ENCODE measurements at regions not wholly inside any gene's neighbourhood (a gene's known extent, or its start where the extent isn't known, plus 50 kb on each side); places are given as distances from the start of the nearest gene placed in this dataset.

DNA sequence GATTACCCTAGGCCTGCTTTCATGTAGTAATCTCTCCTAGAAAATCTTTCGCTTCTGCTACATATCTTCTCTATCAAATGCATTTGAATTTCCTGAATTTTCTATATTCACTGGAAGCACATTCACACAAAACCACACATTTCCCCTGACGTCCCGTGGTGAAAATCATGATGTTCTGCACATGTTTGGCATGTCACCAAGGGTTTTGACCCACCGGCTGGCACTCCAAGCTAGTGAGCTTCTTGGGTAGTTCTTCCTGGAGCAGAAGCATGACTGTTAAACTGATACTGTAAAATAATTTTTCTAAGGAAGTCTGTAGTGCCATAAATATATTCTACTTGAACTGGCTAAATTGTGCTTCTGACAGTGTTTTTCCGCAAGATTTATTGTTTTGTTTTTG is 510.1 kb upstream of the SLC8A1 start:
- Histone ChIP-seq H3K27me3 (no peaks in the 10 kb centered on the region), H3K36me3 (no peaks in the 10 kb centered on the region), H3K9me3 (no peaks in the 10 kb centered on the region), H3K27ac (no peak overlapping the region), H3K4me1 (no peaks in the 10 kb centered on the region), H3K4me3 (no peak overlapping the region)
- TF ChIP-seq, protein P1, sequence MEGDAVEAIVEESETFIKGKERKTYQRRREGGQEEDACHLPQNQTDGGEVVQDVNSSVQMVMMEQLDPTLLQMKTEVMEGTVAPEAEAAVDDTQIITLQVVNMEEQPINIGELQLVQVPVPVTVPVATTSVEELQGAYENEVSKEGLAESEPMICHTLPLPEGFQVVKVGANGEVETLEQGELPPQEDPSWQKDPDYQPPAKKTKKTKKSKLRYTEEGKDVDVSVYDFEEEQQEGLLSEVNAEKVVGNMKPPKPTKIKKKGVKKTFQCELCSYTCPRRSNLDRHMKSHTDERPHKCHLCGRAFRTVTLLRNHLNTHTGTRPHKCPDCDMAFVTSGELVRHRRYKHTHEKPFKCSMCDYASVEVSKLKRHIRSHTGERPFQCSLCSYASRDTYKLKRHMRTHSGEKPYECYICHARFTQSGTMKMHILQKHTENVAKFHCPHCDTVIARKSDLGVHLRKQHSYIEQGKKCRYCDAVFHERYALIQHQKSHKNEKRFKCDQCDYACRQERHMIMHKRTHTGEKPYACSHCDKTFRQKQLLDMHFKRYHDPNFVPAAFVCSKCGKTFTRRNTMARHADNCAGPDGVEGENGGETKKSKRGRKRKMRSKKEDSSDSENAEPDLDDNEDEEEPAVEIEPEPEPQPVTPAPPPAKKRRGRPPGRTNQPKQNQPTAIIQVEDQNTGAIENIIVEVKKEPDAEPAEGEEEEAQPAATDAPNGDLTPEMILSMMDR (IDR thresholded peaks at IDR 0.05) = no peak
- intact Hi-C loops (cut with DNase I) = no loop called here
- no peak for DNase-seq (ENCODE audit: low spot score in 2 of 2)

DNA sequence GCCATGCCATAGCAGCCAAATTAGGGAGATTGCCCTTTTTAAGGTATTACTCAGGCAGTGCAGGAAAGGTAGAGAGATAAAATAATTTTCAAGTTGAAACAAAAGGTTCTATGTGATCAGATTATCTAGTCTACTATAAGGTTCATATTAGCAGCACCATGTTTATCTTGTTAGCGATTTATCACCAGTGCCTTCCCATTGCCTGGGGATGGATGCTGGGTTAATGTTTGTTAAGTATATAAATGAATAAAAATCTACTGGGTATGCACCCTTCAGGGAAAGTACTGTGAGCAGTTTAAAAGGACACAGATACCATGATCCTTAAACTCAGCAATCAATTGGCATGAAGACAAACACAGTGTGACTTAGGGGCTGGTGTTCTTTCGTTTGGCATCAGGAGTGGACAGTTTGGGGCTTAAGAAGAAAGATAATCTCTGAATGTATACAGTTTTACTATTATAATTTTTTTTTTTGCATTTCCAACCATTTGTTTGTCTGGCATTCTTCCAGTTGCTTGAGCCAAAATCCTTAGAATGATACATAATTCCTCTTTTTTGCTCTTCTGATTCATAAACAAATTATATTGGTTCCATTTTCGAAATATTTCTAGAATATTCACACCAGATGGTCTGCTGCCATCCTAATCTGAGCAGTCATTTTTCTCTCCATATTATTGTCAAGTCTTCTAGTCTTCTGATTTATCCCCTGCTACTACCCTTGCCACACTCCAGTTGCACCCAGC is 512.8 kb upstream of the SLC8A1 start:
- intact Hi-C loops (cut with DNase I) = no loop called here
- no peaks in the 10 kb centered on the region for H3K36me3 ChIP-seq
- DNase-seq (ENCODE audit: low spot score in 2 of 2) = no peak
- no peak overlapping the region for H3K27ac ChIP-seq
- H3K4me3 ChIP-seq = no peak overlapping the region
- no peaks in the 10 kb centered on the region for H3K4me1 ChIP-seq
- TF ChIP-seq, protein P1 (IDR thresholded peaks at IDR 0.05) = no peak
- no peaks in the 10 kb centered on the region for H3K27me3 ChIP-seq
- H3K9me3 ChIP-seq = no peaks in the 10 kb centered on the region

DNA sequence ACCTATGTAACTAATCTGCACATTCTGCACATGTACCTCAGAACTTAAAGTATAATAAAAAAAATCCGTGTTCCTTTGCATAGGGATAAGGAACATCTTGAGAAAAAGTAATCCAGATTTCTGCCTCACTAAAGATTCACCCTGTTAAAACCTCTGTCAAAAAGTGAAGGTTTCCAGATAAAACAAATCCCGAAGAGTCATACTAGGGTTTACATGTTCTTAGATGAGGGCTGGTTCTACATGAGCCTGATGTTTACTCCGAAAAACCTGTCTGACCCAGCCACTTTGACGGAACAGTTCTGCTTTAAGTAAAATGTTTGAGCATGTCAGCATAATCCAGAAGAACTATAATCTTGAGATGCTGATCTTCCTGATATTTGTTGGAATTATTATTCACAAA is 515.6 kb upstream of the SLC8A1 start:
- no peaks in the 10 kb centered on the region for H3K36me3 ChIP-seq
- TF ChIP-seq, protein P1 (IDR thresholded peaks at IDR 0.05) = no peak

DNA sequence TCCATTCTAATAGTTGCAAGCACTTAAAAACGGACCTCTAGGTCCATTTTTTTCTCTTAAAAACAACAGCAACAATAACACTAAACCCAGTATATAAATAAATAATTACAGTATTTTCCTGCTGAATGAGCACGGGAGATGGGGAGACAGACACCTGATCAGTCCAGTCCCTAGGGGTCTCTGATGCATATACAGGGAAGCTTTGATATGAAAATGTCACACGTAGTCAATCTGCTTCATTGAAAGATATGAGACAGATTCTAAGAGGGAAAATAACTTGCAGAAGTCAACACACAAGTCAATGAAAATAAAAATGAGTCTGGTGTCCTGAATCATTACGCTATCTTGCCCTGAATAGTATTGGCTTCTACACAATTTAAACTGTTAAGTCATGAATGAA is 523.3 kb upstream of the SLC8A1 start:
- intact Hi-C loops (cut with DNase I) = no loop called here
- no peak for DNase-seq (ENCODE audit: low spot score in 2 of 2)
- Histone ChIP-seq H3K4me1 (no peaks in the 10 kb centered on the region), H3K4me3 (no peak overlapping the region), H3K27me3 (no peaks in the 10 kb centered on the region), H3K36me3 (no peaks in the 10 kb centered on the region), H3K27ac (no peak overlapping the region), H3K9me3 (no peaks in the 10 kb centered on the region)
- TF ChIP-seq, protein P1 (IDR thresholded peaks at IDR 0.05) = no peak

More for the DNA sequence above, 515.6 kb upstream of the SLC8A1 start:
- DNase-seq (ENCODE audit: low spot score in 2 of 2) = no peak
- intact Hi-C loops (cut with DNase I) = no loop called here
- Histone ChIP-seq H3K27me3 (no peaks in the 10 kb centered on the region), H3K4me1 (no peaks in the 10 kb centered on the region), H3K4me3 (no peak overlapping the region), H3K27ac (no peak overlapping the region), H3K9me3 (no peaks in the 10 kb centered on the region)

DNA sequence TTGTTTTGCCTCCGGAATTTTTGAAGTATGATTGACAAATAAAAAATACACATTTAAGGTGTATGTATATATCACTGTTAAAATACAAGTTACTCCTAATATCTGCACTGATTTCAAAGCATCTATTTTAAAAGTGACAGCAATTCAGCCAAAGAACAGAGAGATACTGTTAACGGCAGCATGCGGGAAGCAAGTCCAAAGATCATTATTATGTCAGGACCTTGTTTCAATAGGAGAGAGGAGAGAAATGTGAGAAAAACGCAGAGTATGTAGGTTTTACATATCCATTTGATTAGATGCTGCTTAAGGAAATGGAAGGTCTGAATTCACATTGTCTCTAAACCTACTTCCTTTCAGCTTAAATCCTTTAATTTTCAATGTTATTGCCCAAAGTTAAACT is 545.5 kb upstream of the SLC8A1 start:
- Histone ChIP-seq H3K4me1 (no peaks in the 10 kb centered on the region), H3K4me3 (no peak overlapping the region), H3K27me3 (no peaks in the 10 kb centered on the region), H3K27ac (no peak overlapping the region), H3K36me3 (no peaks in the 10 kb centered on the region), H3K9me3 (no peaks in the 10 kb centered on the region)
- intact Hi-C loops (cut with DNase I) = no loop called here
- DNase-seq (ENCODE audit: low spot score in 2 of 2) = no peak
- TF ChIP-seq, protein P1 (IDR thresholded peaks at IDR 0.05) = no peak

DNA sequence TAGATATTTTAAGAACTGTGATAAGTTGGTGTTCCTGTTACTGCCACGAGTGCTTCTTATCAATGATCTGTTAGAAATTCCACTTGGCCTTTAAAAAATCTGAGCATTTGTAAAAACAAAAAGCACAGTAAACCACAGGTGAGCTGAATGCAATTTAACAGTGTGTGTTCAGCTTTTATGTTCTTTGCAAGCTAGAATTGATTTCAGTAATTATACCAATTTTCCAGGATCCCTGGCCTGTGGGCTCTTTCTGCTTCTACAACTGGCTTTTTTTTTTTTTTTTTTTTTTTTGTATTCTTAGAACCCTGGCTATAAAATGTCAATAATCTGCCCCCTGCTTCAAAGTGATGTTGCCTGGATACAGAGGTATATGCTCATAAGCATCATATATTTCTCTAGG is 548.5 kb upstream of the SLC8A1 start:
- intact Hi-C loops (cut with DNase I) = no loop called here
- no peak overlapping the region for H3K4me3 ChIP-seq
- no peaks in the 10 kb centered on the region for H3K36me3 ChIP-seq
- H3K27me3 ChIP-seq = no peaks in the 10 kb centered on the region
- H3K27ac ChIP-seq = no peak overlapping the region
- no peaks in the 10 kb centered on the region for H3K9me3 ChIP-seq
- no peaks in the 10 kb centered on the region for H3K4me1 ChIP-seq
- TF ChIP-seq, protein P1 (IDR thresholded peaks at IDR 0.05) = no peak
- no peak for DNase-seq (ENCODE audit: low spot score in 2 of 2)

All from ascending aorta (tissue), 2 donors.